Keratinocyte (primary cell): ENCODE measurements at regions not wholly inside any gene's neighbourhood (a gene's known extent, or its start where the extent isn't known, plus 50 kb on each side); places are given as distances from the start of the nearest gene placed in this dataset.

Experiments used
- DNase-seq: peaks from one replicate; pipeline ENCODE4 v3.0.0-alpha.2; 2011; ENCODE audit warnings: low read depth, missing footprints, low spot score
- FAIRE-seq: peaks from 2 replicates; lab custom pipeline; 2011; peaks lifted over from hg19 to GRCh38; lab: Jason Lieb, UNC
- H2AFZ ChIP-seq: 2 replicates; pipeline ENCODE4 v1.6.0; 2012; ENCODE audit warnings: low read length, control low read depth, inconsistent platforms; ENCODE audit not compliant: control insufficient read depth
- H3K27ac ChIP-seq: 2 replicates; pipeline ENCODE4 v1.5.1; 2011; ENCODE audit warnings: low read length; ENCODE audit not compliant: control insufficient read depth, insufficient read depth
- H3K27me3 ChIP-seq: 3 replicates; pipeline ENCODE4 v1.6.0; 2011; ENCODE audit warnings: low read length; ENCODE audit not compliant: control insufficient read depth, insufficient read depth; ENCODE audit errors: extremely low read depth
- H3K36me3 ChIP-seq, 2 experiments: 2 replicates in 1 of 2; 3 replicates in 1 of 2; pipeline ENCODE4 v1.5.1; 2011; ENCODE audit warnings: low read length in 2 of 2, mild to moderate bottlenecking in 1 of 2; ENCODE audit not compliant: control insufficient read depth in 2 of 2, insufficient read depth in 2 of 2; ENCODE audit errors: extremely low read depth in 1 of 2
- H3K4me1 ChIP-seq: 3 replicates; pipeline ENCODE4 v1.5.1; 2011; ENCODE audit warnings: low read length; ENCODE audit not compliant: control insufficient read depth, insufficient read depth; ENCODE audit errors: extremely low read depth
- H3K4me2 ChIP-seq: 3 replicates; pipeline ENCODE4 v1.6.0; 2011; ENCODE audit warnings: low read depth, low read length; ENCODE audit not compliant: control insufficient read depth, insufficient read depth; ENCODE audit errors: extremely low read depth
- H3K4me3 ChIP-seq, 3 experiments: fragments of 200-600 bp in 1 of 3; sonication (generic) in 1 of 3; 2 replicates in 2 of 3; 3 replicates in 1 of 3; pipeline ENCODE4 v1.5.1; 2011 to 2016; ENCODE audit warnings: low read length in 3 of 3, mild to moderate bottlenecking in 3 of 3, control low read depth in 2 of 3, inconsistent platforms in 1 of 3, low read depth in 1 of 3, mixed read lengths in 1 of 3, mixed run types in 1 of 3, moderate library complexity in 1 of 3; ENCODE audit not compliant: control insufficient read depth in 2 of 3, insufficient read depth in 2 of 3; ENCODE audit errors: extremely low read depth in 1 of 3
- H3K79me2 ChIP-seq: 2 replicates; pipeline ENCODE4 v1.6.0; 2012; ENCODE audit warnings: low read length; ENCODE audit not compliant: control insufficient read depth, insufficient read depth
- H3K9ac ChIP-seq: 3 replicates; pipeline ENCODE4 v1.6.0; 2011; ENCODE audit warnings: low read length; ENCODE audit not compliant: control insufficient read depth, insufficient read depth; ENCODE audit errors: extremely low read depth
- H3K9me1 ChIP-seq: 3 replicates; pipeline ENCODE4 v1.6.0; 2011; ENCODE audit warnings: low read length; ENCODE audit not compliant: control insufficient read depth, insufficient read depth; ENCODE audit errors: extremely low read depth
- H3K9me3 ChIP-seq: 2 replicates; pipeline ENCODE4 v1.5.1; 2012; ENCODE audit warnings: low read depth, low read length; ENCODE audit not compliant: control insufficient read depth
- H4K20me1 ChIP-seq: 3 replicates; pipeline ENCODE4 v1.6.0; 2011; ENCODE audit warnings: low read length; ENCODE audit not compliant: control insufficient read depth, insufficient read depth; ENCODE audit errors: extremely low read depth
- CTCF ChIP-seq, 3 experiments: IDR thresholded peaks in 1 of 3; conservative IDR thresholded peaks in 1 of 3; optimal IDR thresholded peaks in 1 of 3; 2 replicates in 2 of 3; 3 replicates in 1 of 3; pipeline versions ENCODE3 to v1.5.1; 2011; ENCODE audit warnings: low read length in 3 of 3, mild to moderate bottlenecking in 3 of 3, moderate library complexity in 2 of 3, control low read depth in 1 of 3, inconsistent platforms in 1 of 3; ENCODE audit not compliant: insufficient read depth in 2 of 3; ENCODE audit errors: extremely low read depth in 1 of 3
- EZH2 ChIP-seq: IDR thresholded peaks from one replicate; pipeline ENCODE4 v1.6.1; 2012; ENCODE audit warnings: inconsistent platforms, mild to moderate bottlenecking, low read length, moderate library complexity
- dilution Hi-C: fragments of 300-500 bp; cut with MboI; formaldehyde crosslinking; loops from one replicate; pipeline ENCODE4 v1.7.0; 2020; ENCODE audit warnings: low sequenced_read_pairs; ENCODE audit not compliant: extremely low pct_ligation_motif_present

GRCh38 chr5:3818624-3819023, 223.0 kb downstream of the IRX1 start:
- H3K79me2 ChIP-seq = no peaks in the 10 kb centered on the region
- dilution Hi-C loops = no loop called here
- no peaks in the 10 kb centered on the region for H3K9me3 ChIP-seq
- no peaks in the 10 kb centered on the region for H3K4me1 ChIP-seq
- no peak overlapping the region for H3K4me2 ChIP-seq
- TF ChIP-seq EZH2 (no peak), CTCF (optimal IDR thresholded peaks at IDR 0.05 in 1 of 3, IDR thresholded peaks at IDR 0.05 in 1 of 3, conservative IDR thresholded peaks at IDR 0.05 in 1 of 3; ENCODE audit: extremely low read depth in 1 of 3, insufficient read depth in 2 of 3, low read length in 3 of 3) (no peak)
- no peaks in the 10 kb centered on the region for H3K9me1 ChIP-seq
- H2AFZ ChIP-seq = no peak overlapping the region
- no peak overlapping the region for H3K4me3 ChIP-seq
- DNase-seq (no peak), FAIRE-seq (no peak)
- no peak overlapping the region for H3K9ac ChIP-seq
- no peaks in the 10 kb centered on the region for H3K36me3 ChIP-seq
- H4K20me1 ChIP-seq = no peaks in the 10 kb centered on the region
- no peaks in the 10 kb centered on the region for H3K27me3 ChIP-seq
- H3K27ac ChIP-seq = no peak overlapping the region

- Histone ChIP-seq H3K27me3 (no peaks in the 10 kb centered on the region), H3K9me1 (no peaks in the 10 kb centered on the region), H2AFZ (no peak overlapping the region), H3K4me3 (no peak overlapping the region), H4K20me1 (no peaks in the 10 kb centered on the region), H3K4me2 (no peak overlapping the region), H3K36me3 (no peaks in the 10 kb centered on the region), H3K27ac (no peak overlapping the region), H3K79me2 (no peaks in the 10 kb centered on the region), H3K4me1 (no peaks in the 10 kb centered on the region), H3K9ac (no peak overlapping the region), H3K9me3 (no peaks in the 10 kb centered on the region)
- no peak for TF ChIP-seq EZH2
- no peak for TF ChIP-seq CTCF (optimal IDR thresholded peaks at IDR 0.05 in 1 of 3, IDR thresholded peaks at IDR 0.05 in 1 of 3, conservative IDR thresholded peaks at IDR 0.05 in 1 of 3; ENCODE audit: extremely low read depth in 1 of 3, insufficient read depth in 2 of 3, low read length in 3 of 3)
- DNase-seq (no peak), FAIRE-seq (no peak)
- dilution Hi-C loops = no loop called here
These were observed 230.2 kb downstream of the IRX1 start for GRCh38 chr5:3825531-3826451.
